T-helper 2 cell treated with Interferon-gamma antibody and Interleukin-4, amounts not matched to agents 5 μg/mL and 100 μg/mL, for 36 hours (primary cell): ENCODE measurements at regions not wholly inside any gene's neighbourhood (a gene's known extent, or its start where the extent isn't known, plus 50 kb on each side); places are given as distances from the start of the nearest gene placed in this dataset.

Source experiments
- DNase-seq: peaks from one replicate; pipeline ENCODE4 v3.0.0; 2021; ENCODE audit warnings: low spot score
- H3K27ac Mint-ChIP-seq: one replicate; pipeline ENCODE4 v1.8.0; 2021; ENCODE audit warnings: mild to moderate bottlenecking, mixed read lengths
- H3K27me3 Mint-ChIP-seq: one replicate; pipeline ENCODE4 v1.8.0; 2021; ENCODE audit warnings: low read depth, mixed read lengths
- H3K36me3 Mint-ChIP-seq: one replicate; pipeline ENCODE4 v1.8.0; 2021; ENCODE audit warnings: low read depth, mixed read lengths
- H3K4me1 Mint-ChIP-seq: one replicate; pipeline ENCODE4 v1.8.0; 2021; ENCODE audit warnings: low read depth, mixed read lengths
- H3K4me3 Mint-ChIP-seq: one replicate; pipeline ENCODE4 v1.8.0; 2022; ENCODE audit warnings: mild to moderate bottlenecking, moderate library complexity, mixed read lengths
- H3K9me3 Mint-ChIP-seq: one replicate; pipeline ENCODE4 v1.8.0; 2021; ENCODE audit warnings: mixed read lengths

- Mint-ChIP-seq H3K9me3 (no peaks in the 10 kb centered on the region), H3K27ac (no peak overlapping the region), H3K27me3 (no peaks in the 10 kb centered on the region), H3K4me1 (no peaks in the 10 kb centered on the region), H3K36me3 (no peaks in the 10 kb centered on the region), H3K4me3 (no peak overlapping the region)
- no peak for DNase-seq
Observed at GRCh38 chr6:145305670-145306069, 429.6 kb downstream of the EPM2A start.

GRCh38 chr6:145306489-145306888, 428.8 kb downstream of the EPM2A start:
- Mint-ChIP-seq H3K27ac (no peak overlapping the region), H3K27me3 (no peaks in the 10 kb centered on the region)

GRCh38 chr6:145309842-145310535, 425.3 kb downstream of the EPM2A start:
- Mint-ChIP-seq H3K27me3 (no peaks in the 10 kb centered on the region), H3K9me3 (no peaks in the 10 kb centered on the region), H3K27ac (no peak overlapping the region), H3K4me1 (no peaks in the 10 kb centered on the region), H3K36me3 (no peaks in the 10 kb centered on the region), H3K4me3 (no peak overlapping the region)
- no peak for DNase-seq

More at GRCh38 chr6:145306489-145306888, 428.8 kb downstream of the EPM2A start:
- Mint-ChIP-seq H3K4me3 (no peak overlapping the region), H3K36me3 (no peaks in the 10 kb centered on the region), H3K4me1 (no peaks in the 10 kb centered on the region), H3K9me3 (no peaks in the 10 kb centered on the region)
- DNase-seq, result no peak

GRCh38 chr6:145312481-145312880, 422.8 kb downstream of the EPM2A start:
- no peaks in the 10 kb centered on the region for H3K36me3 Mint-ChIP-seq
- H3K4me3 Mint-ChIP-seq, result no peak overlapping the region
- no peak for DNase-seq
- no peaks in the 10 kb centered on the region for H3K4me1 Mint-ChIP-seq
- H3K27me3 Mint-ChIP-seq, result no peaks in the 10 kb centered on the region
- no peaks in the 10 kb centered on the region for H3K9me3 Mint-ChIP-seq
- H3K27ac Mint-ChIP-seq, result no peak overlapping the region

GRCh38 chr6:145313041-145313855, 422.1 kb downstream of the EPM2A start:
- H3K4me3 Mint-ChIP-seq, result no peak overlapping the region
- H3K27me3 Mint-ChIP-seq, result no peaks in the 10 kb centered on the region
- no peaks in the 10 kb centered on the region for H3K9me3 Mint-ChIP-seq
- H3K36me3 Mint-ChIP-seq, result no peaks in the 10 kb centered on the region
- H3K27ac Mint-ChIP-seq, result no peak overlapping the region
- no peak for DNase-seq
- H3K4me1 Mint-ChIP-seq, result no peaks in the 10 kb centered on the region

- no peak for DNase-seq
Observed at GRCh38 chr6:145315982-145316600, 419.2 kb downstream of the EPM2A start.

GRCh38 chr6:145318952-145319351, 416.4 kb downstream of the EPM2A start:
- H3K9me3 Mint-ChIP-seq, result no peaks in the 10 kb centered on the region
- no peaks in the 10 kb centered on the region for H3K27me3 Mint-ChIP-seq
- no peaks in the 10 kb centered on the region for H3K4me1 Mint-ChIP-seq
- H3K27ac Mint-ChIP-seq, result no peak overlapping the region
- no peak for DNase-seq
- no peaks in the 10 kb centered on the region for H3K36me3 Mint-ChIP-seq
- no peak overlapping the region for H3K4me3 Mint-ChIP-seq

More at GRCh38 chr6:145315982-145316600, 419.2 kb downstream of the EPM2A start:
- H3K4me3 Mint-ChIP-seq, result no peak overlapping the region
- no peaks in the 10 kb centered on the region for H3K4me1 Mint-ChIP-seq
- no peaks in the 10 kb centered on the region for H3K36me3 Mint-ChIP-seq
- no peak overlapping the region for H3K27ac Mint-ChIP-seq
- no peaks in the 10 kb centered on the region for H3K9me3 Mint-ChIP-seq
- no peaks in the 10 kb centered on the region for H3K27me3 Mint-ChIP-seq

GRCh38 chr6:145319605-145320004, 415.7 kb downstream of the EPM2A start:
- no peak for DNase-seq
- Mint-ChIP-seq H3K27ac (no peak overlapping the region), H3K27me3 (no peaks in the 10 kb centered on the region), H3K4me3 (no peak overlapping the region), H3K9me3 (no peaks in the 10 kb centered on the region), H3K4me1 (no peaks in the 10 kb centered on the region), H3K36me3 (no peaks in the 10 kb centered on the region)

GRCh38 chr6:145323646-145324045, 411.7 kb downstream of the EPM2A start:
- no peak overlapping the region for H3K27ac Mint-ChIP-seq
- no peaks in the 10 kb centered on the region for H3K4me1 Mint-ChIP-seq
- no peak overlapping the region for H3K4me3 Mint-ChIP-seq
- no peaks in the 10 kb centered on the region for H3K9me3 Mint-ChIP-seq
- no peak for DNase-seq
- H3K36me3 Mint-ChIP-seq, result no peaks in the 10 kb centered on the region
- no peaks in the 10 kb centered on the region for H3K27me3 Mint-ChIP-seq

GRCh38 chr6:145327586-145327985, 407.7 kb downstream of the EPM2A start:
- DNase-seq, result no peak
- no peaks in the 10 kb centered on the region for H3K27me3 Mint-ChIP-seq
- H3K9me3 Mint-ChIP-seq, result no peaks in the 10 kb centered on the region
- H3K4me3 Mint-ChIP-seq, result no peak overlapping the region
- no peaks in the 10 kb centered on the region for H3K36me3 Mint-ChIP-seq
- H3K4me1 Mint-ChIP-seq, result no peaks in the 10 kb centered on the region
- no peak overlapping the region for H3K27ac Mint-ChIP-seq

- no peaks in the 10 kb centered on the region for H3K27me3 Mint-ChIP-seq
- H3K9me3 Mint-ChIP-seq, result no peaks in the 10 kb centered on the region
- DNase-seq, result no peak
- H3K4me1 Mint-ChIP-seq, result no peaks in the 10 kb centered on the region
- no peak overlapping the region for H3K4me3 Mint-ChIP-seq
- no peak overlapping the region for H3K27ac Mint-ChIP-seq
- H3K36me3 Mint-ChIP-seq, result no peaks in the 10 kb centered on the region
Observed at GRCh38 chr6:145329257-145329656, 406.1 kb downstream of the EPM2A start.

GRCh38 chr6:145331066-145331465, 404.3 kb downstream of the EPM2A start:
- H3K27ac Mint-ChIP-seq, result no peak overlapping the region
- H3K27me3 Mint-ChIP-seq, result no peaks in the 10 kb centered on the region
- no peak overlapping the region for H3K4me3 Mint-ChIP-seq
- DNase-seq, result no peak
- no peaks in the 10 kb centered on the region for H3K9me3 Mint-ChIP-seq
- H3K36me3 Mint-ChIP-seq, result no peaks in the 10 kb centered on the region
- H3K4me1 Mint-ChIP-seq, result no peaks in the 10 kb centered on the region

GRCh38 chr6:145332011-145332410, 403.3 kb downstream of the EPM2A start:
- Mint-ChIP-seq H3K9me3 (no peaks in the 10 kb centered on the region), H3K27ac (no peak overlapping the region), H3K4me1 (no peaks in the 10 kb centered on the region), H3K36me3 (no peaks in the 10 kb centered on the region), H3K27me3 (no peaks in the 10 kb centered on the region), H3K4me3 (no peak overlapping the region)
- no peak for DNase-seq

GRCh38 chr6:145336119-145336518, 399.2 kb downstream of the EPM2A start:
- Mint-ChIP-seq H3K9me3 (no peaks in the 10 kb centered on the region), H3K4me3 (no peak overlapping the region), H3K27me3 (no peaks in the 10 kb centered on the region), H3K4me1 (no peaks in the 10 kb centered on the region), H3K27ac (no peak overlapping the region), H3K36me3 (no peaks in the 10 kb centered on the region)
- no peak for DNase-seq
